C4-2B (cell line): ENCODE measurements at regions not wholly inside any gene's neighbourhood (a gene's known extent, or its start where the extent isn't known, plus 50 kb on each side); places are given as distances from the start of the nearest gene placed in this dataset.

Experiments used
- H3K27ac ChIP-seq: fragments of 450-650 bp; 2 replicates; pipeline ENCODE4 v1.5.1; 2017
- CTCF ChIP-seq: fragments of 450-650 bp; conservative IDR thresholded peaks from 2 replicates; pipeline ENCODE4 v1.5.1; 2017; ENCODE audit warnings: mild to moderate bottlenecking
- ZFX ChIP-seq: fragments of 450-650 bp; IDR thresholded peaks from 2 replicates; pipeline ENCODE4 v1.6.1; 2017

- no peak for TF ChIP-seq CTCF
- no peak for TF ChIP-seq ZFX
Observed at GRCh38 chr12:79988368-79988767, 53.5 kb upstream of the PPP1R12A start.

GRCh38 chr12:79987731-79988130, 52.8 kb upstream of the PPP1R12A start:
- H3K27ac ChIP-seq: no peak overlapping the region
- TF ChIP-seq ZFX: no peak
- TF ChIP-seq CTCF: no peak

More at GRCh38 chr12:79988368-79988767, 53.5 kb upstream of the PPP1R12A start:
- H3K27ac ChIP-seq: no peak overlapping the region
